HL-60 (cell line): ENCODE measurements at regions not wholly inside any gene's neighbourhood (a gene's known extent, or its start where the extent isn't known, plus 50 kb on each side); places are given as distances from the start of the nearest gene placed in this dataset.

Experiments used
- DNase-seq, 2 experiments: peaks; one replicate each; pipeline ENCODE4 v3.0.0-alpha.2; 2010 to 2020; ENCODE audit warnings: low read depth in 1 of 2, low spot score in 1 of 2
- H3K27ac ChIP-seq: fragments of 250-450 bp; sonication (Bioruptor Pico); replicated peaks from 2 replicates; pipeline ENCODE4 v1.5.1; 2020; ENCODE audit warnings: mild to moderate bottlenecking, moderate library complexity
- H3K27me3 ChIP-seq: fragments of 250-450 bp; sonication (Bioruptor Pico); 2 replicates; pipeline ENCODE4 v1.5.1; 2021; ENCODE audit warnings: mild to moderate bottlenecking, moderate library complexity; ENCODE audit not compliant: insufficient read depth, poor library complexity, severe bottlenecking
- H3K4me3 ChIP-seq: replicated peaks from 2 replicates; pipeline ENCODE4 v1.5.1; 2011; ENCODE audit warnings: mild to moderate bottlenecking, control low read depth, low read length; ENCODE audit not compliant: insufficient read depth
- GABPA ChIP-seq: IDR thresholded peaks from 2 replicates; pipeline ENCODE4 v1.6.1; 2012; ENCODE audit warnings: low read depth
- POLR2AphosphoS5 ChIP-seq: IDR thresholded peaks from 2 replicates; pipeline ENCODE4 v1.6.1; 2012; ENCODE audit warnings: low read depth
- SPI1 ChIP-seq: IDR thresholded peaks from 2 replicates; pipeline ENCODE4 v1.6.1; 2012; ENCODE audit warnings: low read depth, mild to moderate bottlenecking, borderline replicate concordance
- TF ChIP-seq, protein P1 (sequence below): IDR thresholded peaks from one replicate; pipeline ENCODE4 v1.5.1; 2011; ENCODE audit warnings: low read length, control low read depth, inconsistent platforms; ENCODE audit not compliant: insufficient read depth
- TF ChIP-seq, protein P2 (sequence below): IDR thresholded peaks from 2 replicates; pipeline ENCODE4 v1.6.1; 2012; ENCODE audit warnings: low read depth; ENCODE audit not compliant: insufficient replicate concordance

DNA sequence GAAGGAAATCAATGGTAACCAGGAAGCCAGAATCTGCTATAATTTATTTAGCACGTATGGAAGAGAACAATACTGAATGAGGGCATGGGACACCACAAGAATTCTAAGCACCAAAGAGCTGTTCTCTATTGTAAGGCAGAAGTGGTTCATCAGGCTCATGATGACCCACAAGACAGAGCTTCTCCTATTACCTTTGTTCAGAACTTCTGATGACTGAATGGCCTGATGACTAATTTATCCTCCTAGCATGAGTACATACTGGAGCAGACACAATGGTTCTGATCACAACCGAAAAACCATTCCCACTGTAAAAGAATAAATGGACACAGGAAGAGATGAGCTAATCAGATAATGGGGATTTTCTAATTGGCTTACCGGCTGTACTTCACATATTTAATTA is 329.8 kb upstream of the PDE4D start:
- H3K4me3 ChIP-seq = no peak overlapping the region
- TF ChIP-seq, protein P1, sequence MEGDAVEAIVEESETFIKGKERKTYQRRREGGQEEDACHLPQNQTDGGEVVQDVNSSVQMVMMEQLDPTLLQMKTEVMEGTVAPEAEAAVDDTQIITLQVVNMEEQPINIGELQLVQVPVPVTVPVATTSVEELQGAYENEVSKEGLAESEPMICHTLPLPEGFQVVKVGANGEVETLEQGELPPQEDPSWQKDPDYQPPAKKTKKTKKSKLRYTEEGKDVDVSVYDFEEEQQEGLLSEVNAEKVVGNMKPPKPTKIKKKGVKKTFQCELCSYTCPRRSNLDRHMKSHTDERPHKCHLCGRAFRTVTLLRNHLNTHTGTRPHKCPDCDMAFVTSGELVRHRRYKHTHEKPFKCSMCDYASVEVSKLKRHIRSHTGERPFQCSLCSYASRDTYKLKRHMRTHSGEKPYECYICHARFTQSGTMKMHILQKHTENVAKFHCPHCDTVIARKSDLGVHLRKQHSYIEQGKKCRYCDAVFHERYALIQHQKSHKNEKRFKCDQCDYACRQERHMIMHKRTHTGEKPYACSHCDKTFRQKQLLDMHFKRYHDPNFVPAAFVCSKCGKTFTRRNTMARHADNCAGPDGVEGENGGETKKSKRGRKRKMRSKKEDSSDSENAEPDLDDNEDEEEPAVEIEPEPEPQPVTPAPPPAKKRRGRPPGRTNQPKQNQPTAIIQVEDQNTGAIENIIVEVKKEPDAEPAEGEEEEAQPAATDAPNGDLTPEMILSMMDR = no peak
- TF ChIP-seq, protein P2, sequence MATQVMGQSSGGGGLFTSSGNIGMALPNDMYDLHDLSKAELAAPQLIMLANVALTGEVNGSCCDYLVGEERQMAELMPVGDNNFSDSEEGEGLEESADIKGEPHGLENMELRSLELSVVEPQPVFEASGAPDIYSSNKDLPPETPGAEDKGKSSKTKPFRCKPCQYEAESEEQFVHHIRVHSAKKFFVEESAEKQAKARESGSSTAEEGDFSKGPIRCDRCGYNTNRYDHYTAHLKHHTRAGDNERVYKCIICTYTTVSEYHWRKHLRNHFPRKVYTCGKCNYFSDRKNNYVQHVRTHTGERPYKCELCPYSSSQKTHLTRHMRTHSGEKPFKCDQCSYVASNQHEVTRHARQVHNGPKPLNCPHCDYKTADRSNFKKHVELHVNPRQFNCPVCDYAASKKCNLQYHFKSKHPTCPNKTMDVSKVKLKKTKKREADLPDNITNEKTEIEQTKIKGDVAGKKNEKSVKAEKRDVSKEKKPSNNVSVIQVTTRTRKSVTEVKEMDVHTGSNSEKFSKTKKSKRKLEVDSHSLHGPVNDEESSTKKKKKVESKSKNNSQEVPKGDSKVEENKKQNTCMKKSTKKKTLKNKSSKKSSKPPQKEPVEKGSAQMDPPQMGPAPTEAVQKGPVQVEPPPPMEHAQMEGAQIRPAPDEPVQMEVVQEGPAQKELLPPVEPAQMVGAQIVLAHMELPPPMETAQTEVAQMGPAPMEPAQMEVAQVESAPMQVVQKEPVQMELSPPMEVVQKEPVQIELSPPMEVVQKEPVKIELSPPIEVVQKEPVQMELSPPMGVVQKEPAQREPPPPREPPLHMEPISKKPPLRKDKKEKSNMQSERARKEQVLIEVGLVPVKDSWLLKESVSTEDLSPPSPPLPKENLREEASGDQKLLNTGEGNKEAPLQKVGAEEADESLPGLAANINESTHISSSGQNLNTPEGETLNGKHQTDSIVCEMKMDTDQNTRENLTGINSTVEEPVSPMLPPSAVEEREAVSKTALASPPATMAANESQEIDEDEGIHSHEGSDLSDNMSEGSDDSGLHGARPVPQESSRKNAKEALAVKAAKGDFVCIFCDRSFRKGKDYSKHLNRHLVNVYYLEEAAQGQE = no peak
- TF ChIP-seq GABPA (no peak), POLR2AphosphoS5 (no peak), SPI1 (no peak)
- no peak overlapping the region for H3K27ac ChIP-seq
- no peaks in the 10 kb centered on the region for H3K27me3 ChIP-seq
- DNase-seq = no peak

DNA sequence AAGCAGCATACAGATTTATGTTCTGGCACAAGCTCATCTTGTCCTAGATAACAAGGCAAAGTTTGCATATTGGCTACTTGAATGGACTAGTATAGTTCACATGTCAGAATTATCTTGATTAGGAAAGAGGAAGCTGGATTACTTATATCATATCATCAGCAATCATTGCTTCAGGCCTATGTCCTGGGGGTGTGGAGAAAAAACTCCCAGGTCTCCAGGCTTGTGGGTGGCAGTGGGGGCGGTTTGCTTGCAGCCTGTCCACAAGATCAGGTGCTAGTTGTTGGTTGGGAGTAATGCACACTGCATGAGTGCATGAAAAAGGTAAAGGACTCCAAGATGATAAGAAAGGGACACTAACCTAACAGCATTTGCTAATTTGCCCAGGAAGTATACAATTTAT is 326.4 kb upstream of the PDE4D start:
- DNase-seq = peak in 1 of 2 experiments; percentile 2
- Histone ChIP-seq H3K27me3 (no peaks in the 10 kb centered on the region), H3K27ac (no peak overlapping the region), H3K4me3 (no peak overlapping the region)
- TF ChIP-seq POLR2AphosphoS5 (no peak), SPI1 (no peak), GABPA (no peak)
- TF ChIP-seq, protein P2 = no peak
- TF ChIP-seq, protein P1 = no peak

DNA sequence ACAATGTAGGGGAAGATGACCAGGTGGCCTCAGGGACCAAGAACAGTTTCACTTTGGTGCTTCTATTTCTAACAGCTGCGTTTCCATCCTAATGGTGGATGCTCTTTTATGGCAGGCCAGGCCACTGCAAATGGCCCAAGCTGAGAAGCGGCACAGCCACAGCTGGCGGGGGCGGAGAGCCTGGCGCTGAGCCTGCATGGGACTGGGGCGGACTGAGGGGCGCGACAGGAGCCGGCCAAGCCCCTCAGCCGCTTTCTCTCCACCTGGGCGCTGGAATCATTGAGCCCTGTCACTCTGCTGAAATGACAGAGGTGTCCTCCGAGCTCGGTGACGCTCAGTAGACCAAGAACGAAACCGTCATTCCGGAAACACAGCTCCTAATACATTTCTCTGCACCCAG is 317.3 kb upstream of the PDE4D start:
- H3K4me3 ChIP-seq = no peak overlapping the region
- H3K27ac ChIP-seq = no peak overlapping the region
- no peak for TF ChIP-seq POLR2AphosphoS5
- no peak for TF ChIP-seq GABPA
- no peak for TF ChIP-seq SPI1
- TF ChIP-seq, protein P2 = no peak
- TF ChIP-seq, protein P1 = no peak
- DNase-seq = no peak
- no peaks in the 10 kb centered on the region for H3K27me3 ChIP-seq
